IgD-negative memory B cell (primary cell): ENCODE measurements at regions not wholly inside any gene's neighbourhood (a gene's known extent, or its start where the extent isn't known, plus 50 kb on each side); places are given as distances from the start of the nearest gene placed in this dataset.
A peak's percentile ranks its signal among the peaks of the same experiment; 100 is the strongest.

Source experiments
- H3K27ac Mint-ChIP-seq, 3 donors: one replicate each; pipeline ENCODE4 v1.8.0; 2020 to 2022; ENCODE audit warnings: mild to moderate bottlenecking in 3 of 3, mixed read lengths in 3 of 3, moderate library complexity in 1 of 3
- H3K27me3 Mint-ChIP-seq: one replicate; pipeline ENCODE4 v1.8.0; 2021; ENCODE audit warnings: mixed read lengths
- H3K36me3 Mint-ChIP-seq: one replicate; pipeline ENCODE4 v1.8.0; 2020; ENCODE audit warnings: mild to moderate bottlenecking, mixed read lengths
- H3K4me1 Mint-ChIP-seq, 3 donors: one replicate each; pipeline ENCODE4 v1.8.0; 2020 to 2022; ENCODE audit warnings: mixed read lengths in 3 of 3, mild to moderate bottlenecking in 1 of 3
- H3K4me3 Mint-ChIP-seq, 4 donors: one replicate each; pipeline ENCODE4 v1.8.0; 2020 to 2022; ENCODE audit warnings: mild to moderate bottlenecking in 4 of 4, mixed read lengths in 4 of 4, moderate library complexity in 3 of 4
- H3K9me3 Mint-ChIP-seq, 3 donors: one replicate each; pipeline ENCODE4 v1.8.0; 2020 to 2021; ENCODE audit warnings: mixed read lengths in 3 of 3, mild to moderate bottlenecking in 1 of 3

DNA sequence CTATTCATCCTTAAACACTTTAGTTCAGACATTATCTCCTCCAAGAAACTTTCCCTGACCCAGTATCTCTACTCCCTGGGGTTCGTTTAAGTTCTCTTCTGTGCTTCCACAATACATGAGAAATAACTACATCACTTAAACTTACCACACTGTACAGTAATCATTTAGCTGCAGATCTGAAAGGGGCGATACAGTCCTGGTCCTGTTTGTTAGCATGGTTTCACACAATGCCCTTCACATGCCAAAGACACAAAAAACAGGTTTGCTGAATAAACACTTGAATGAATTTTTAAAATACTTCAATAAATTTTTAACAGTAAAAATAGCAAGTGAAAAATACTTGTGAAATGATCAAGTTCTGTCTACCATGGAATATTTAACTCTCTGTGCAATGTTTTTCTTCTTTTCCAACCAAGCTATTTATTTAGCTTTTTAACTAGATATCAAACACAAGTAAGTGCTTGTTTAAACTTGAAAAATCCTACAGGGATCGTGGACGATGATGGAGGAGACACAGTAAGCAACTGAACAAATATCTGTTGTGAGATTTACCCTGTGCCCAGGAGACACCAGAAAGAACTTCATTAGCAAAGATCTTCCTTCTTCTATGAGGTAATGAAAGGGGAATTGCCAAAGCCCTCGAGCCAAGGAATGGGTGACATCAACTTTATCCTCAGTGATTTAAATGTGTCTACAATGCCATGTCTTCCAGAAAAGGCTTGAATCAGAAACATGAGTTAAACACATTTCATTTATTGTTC lies 255.6 kb upstream of the GRIP1 start:
- H3K9me3 Mint-ChIP-seq, result peaks cover 0 to 3% (median 0%) of the 10 kb centered on the region in 3 donors
- H3K4me1 Mint-ChIP-seq, result no peaks in the 10 kb centered on the region

DNA sequence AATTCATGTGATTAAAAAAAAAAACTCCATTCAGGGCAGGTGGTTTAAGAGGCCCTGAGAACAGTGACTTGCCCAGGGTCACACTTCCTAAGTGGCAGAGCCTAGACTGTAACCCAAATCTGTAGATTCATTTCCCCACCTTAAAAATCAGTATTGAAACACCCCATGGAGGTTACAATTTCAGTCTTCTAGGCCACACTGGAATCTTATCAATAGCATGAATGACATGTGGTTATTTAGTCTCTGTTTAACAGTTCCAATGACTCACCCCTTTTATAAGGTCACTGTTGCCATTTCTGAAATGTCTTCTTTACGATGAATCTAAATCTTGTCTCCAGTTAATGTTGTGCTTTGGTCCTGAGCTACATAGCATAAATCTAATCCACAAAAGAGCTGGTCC lies 262.3 kb upstream of the GRIP1 start:
- H3K4me3 Mint-ChIP-seq, result no peak overlapping the region

More for the DNA sequence above, 255.6 kb upstream of the GRIP1 start:
- Mint-ChIP-seq H3K4me3 (no peak overlapping the region), H3K27ac (no peak overlapping the region), H3K27me3 (peaks cover 8% of the 10 kb centered on the region), H3K36me3 (no peaks in the 10 kb centered on the region)

GRCh38 chr12:66942741-66943465 lies 264.0 kb upstream of the GRIP1 start:
- H3K4me3 Mint-ChIP-seq, result no peak overlapping the region
- H3K4me1 Mint-ChIP-seq, result no peaks in the 10 kb centered on the region
- peaks cover 2% of the 10 kb centered on the region for H3K27me3 Mint-ChIP-seq
- H3K27ac Mint-ChIP-seq, result no peak overlapping the region
- H3K36me3 Mint-ChIP-seq, result no peaks in the 10 kb centered on the region
- H3K9me3 Mint-ChIP-seq, result no peaks in the 10 kb centered on the region

More for the DNA sequence above, 262.3 kb upstream of the GRIP1 start:
- no peaks in the 10 kb centered on the region for H3K9me3 Mint-ChIP-seq
- H3K27ac Mint-ChIP-seq, result no peak overlapping the region
- no peaks in the 10 kb centered on the region for H3K36me3 Mint-ChIP-seq
- no peaks in the 10 kb centered on the region for H3K4me1 Mint-ChIP-seq
- peaks cover 2% of the 10 kb centered on the region for H3K27me3 Mint-ChIP-seq

DNA sequence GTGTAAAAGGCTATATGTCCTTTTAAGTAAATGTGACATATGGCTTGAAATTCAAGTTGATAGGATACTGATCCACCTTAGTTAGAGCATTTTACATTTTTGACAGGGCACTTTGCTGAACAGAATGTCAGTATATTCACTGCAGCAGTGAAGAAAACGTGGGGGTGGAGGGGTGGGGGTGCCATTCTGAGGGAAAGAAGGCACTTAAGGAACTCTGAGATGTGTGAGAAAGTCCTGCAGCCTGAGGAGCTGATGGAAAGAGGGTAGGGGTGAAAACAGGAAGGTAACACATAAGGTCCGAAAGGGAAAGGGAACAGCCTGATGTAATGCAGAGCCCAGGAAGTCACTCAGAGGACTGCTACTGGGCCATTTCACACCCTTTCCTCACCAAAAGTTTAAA lies 265.5 kb upstream of the GRIP1 start:
- H3K9me3 Mint-ChIP-seq, result no peaks in the 10 kb centered on the region
- H3K36me3 Mint-ChIP-seq, result no peaks in the 10 kb centered on the region
- no peak overlapping the region for H3K27ac Mint-ChIP-seq
- peaks cover 2% of the 10 kb centered on the region for H3K27me3 Mint-ChIP-seq
- H3K4me1 Mint-ChIP-seq, result no peaks in the 10 kb centered on the region
- no peak overlapping the region for H3K4me3 Mint-ChIP-seq

DNA sequence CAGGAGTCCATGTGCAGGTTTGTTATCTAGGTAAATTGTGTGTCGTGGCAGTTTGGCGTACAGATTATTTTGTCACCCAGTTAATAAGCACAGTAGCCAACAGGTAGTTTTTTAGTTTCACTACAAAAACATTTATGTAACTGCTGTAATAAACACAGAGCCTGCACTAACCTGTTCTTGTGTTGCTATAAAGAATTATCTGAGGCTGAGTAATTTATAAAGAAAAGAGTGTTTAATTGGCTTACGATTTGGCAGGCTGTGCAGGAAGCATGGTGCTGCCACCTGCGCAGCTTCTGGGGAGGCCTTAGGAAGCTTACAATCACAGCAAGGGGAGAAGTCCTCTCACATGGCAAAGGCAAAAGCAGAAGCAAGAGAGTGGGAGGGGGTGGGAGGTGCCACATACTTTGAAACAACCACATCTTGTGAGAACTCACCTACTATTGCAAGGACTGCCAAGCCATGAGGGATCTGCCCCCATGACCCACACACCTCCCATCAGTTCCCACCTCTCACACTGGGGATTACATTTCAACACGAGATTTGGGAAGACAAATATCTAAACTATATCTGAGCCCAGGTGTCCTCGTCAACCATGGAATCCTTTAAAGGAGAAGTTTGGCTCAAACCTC lies 266.4 kb upstream of the GRIP1 start:
- H3K36me3 Mint-ChIP-seq, result no peaks in the 10 kb centered on the region
- H3K9me3 Mint-ChIP-seq, result no peaks in the 10 kb centered on the region
- no peaks in the 10 kb centered on the region for H3K4me1 Mint-ChIP-seq
- no peak overlapping the region for H3K27ac Mint-ChIP-seq
- H3K27me3 Mint-ChIP-seq, result peaks cover 1% of the 10 kb centered on the region
- H3K4me3 Mint-ChIP-seq, result no peak overlapping the region

DNA sequence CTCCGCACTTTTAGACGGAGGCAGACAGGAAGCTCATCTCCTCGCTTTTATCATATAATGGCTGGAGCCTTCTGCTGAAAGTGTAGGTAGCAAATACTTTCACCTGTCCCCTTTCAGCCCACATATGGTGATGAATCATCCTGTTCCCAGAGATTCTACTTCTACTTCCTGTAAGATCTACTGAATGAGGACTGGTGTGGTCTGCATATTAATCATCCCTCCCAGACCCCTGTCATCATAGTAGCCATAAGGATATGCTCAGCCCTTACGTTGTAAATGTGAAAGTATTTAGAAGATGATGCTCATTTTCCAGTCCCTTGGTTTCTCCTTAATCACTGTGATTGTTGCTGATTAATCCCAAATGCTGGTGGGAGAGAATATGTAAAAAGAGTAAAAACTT lies 268.2 kb upstream of the GRIP1 start:
- Mint-ChIP-seq H3K4me1 (no peaks in the 10 kb centered on the region), H3K27me3 (peaks cover 1% of the 10 kb centered on the region), H3K36me3 (no peaks in the 10 kb centered on the region), H3K27ac (no peak overlapping the region), H3K4me3 (no peak overlapping the region), H3K9me3 (no peaks in the 10 kb centered on the region)

DNA sequence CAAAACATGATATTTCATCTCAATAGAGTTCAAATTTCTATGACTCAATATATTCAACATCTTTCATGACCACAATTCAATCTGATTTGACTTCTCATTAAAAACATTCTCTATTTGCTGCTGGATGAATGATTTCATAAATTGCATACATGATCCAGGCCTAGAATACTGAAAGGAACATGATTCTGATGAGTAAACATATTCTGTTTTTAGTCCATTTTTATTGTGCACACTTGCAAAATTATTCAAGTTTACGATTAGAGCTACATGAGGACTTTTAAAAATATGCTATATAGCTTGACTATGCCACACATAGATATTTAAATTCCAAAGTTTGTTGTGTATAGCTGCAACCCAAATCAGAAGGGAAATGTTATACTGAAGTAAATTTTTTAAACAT lies 273.8 kb upstream of the GRIP1 start:
- Mint-ChIP-seq H3K27me3 (no peaks in the 10 kb centered on the region), H3K9me3 (no peaks in the 10 kb centered on the region), H3K27ac (no peak overlapping the region), H3K4me1 (no peaks in the 10 kb centered on the region), H3K36me3 (no peaks in the 10 kb centered on the region), H3K4me3 (no peak overlapping the region)

GRCh38 chr12:66956300-66956699 lies 277.4 kb upstream of the GRIP1 start:
- Mint-ChIP-seq H3K4me1 (no peaks in the 10 kb centered on the region), H3K36me3 (no peaks in the 10 kb centered on the region), H3K27ac (no peak overlapping the region), H3K9me3 (no peaks in the 10 kb centered on the region), H3K27me3 (no peaks in the 10 kb centered on the region), H3K4me3 (no peak overlapping the region)

GRCh38 chr12:66959276-66959675 lies 280.4 kb upstream of the GRIP1 start:
- H3K27me3 Mint-ChIP-seq, result no peaks in the 10 kb centered on the region

DNA sequence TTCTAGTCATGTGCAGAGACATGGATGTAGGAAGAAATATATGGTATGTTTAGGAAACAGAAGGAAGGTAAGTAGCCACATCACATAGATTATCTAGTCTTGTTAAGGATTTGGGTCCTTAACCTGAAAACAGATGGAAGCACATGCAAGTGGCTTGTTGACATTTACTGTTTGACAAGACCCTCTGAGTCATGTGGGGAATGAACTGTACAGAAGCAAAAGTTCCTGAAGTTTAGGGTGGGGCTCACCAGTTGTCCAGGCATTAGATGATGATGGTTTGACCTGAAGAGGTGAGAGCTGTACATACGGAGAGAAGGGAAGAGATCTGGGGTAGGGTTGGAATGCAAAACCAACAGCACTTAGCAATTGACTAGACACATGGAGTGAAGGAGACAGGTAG lies 281.1 kb upstream of the GRIP1 start:
- H3K4me3 Mint-ChIP-seq, result no peak overlapping the region
- no peaks in the 10 kb centered on the region for H3K36me3 Mint-ChIP-seq
- H3K9me3 Mint-ChIP-seq, result no peaks in the 10 kb centered on the region
- no peak overlapping the region for H3K27ac Mint-ChIP-seq
- H3K27me3 Mint-ChIP-seq, result peaks cover 2% of the 10 kb centered on the region
- peaks cover 0 to 4% (median 0%) of the 10 kb centered on the region in 3 donors for H3K4me1 Mint-ChIP-seq

More at GRCh38 chr12:66959276-66959675, 280.4 kb upstream of the GRIP1 start:
- Mint-ChIP-seq H3K4me3 (no peak overlapping the region), H3K9me3 (no peaks in the 10 kb centered on the region), H3K27ac (no peak overlapping the region), H3K36me3 (no peaks in the 10 kb centered on the region), H3K4me1 (no peaks in the 10 kb centered on the region)

DNA sequence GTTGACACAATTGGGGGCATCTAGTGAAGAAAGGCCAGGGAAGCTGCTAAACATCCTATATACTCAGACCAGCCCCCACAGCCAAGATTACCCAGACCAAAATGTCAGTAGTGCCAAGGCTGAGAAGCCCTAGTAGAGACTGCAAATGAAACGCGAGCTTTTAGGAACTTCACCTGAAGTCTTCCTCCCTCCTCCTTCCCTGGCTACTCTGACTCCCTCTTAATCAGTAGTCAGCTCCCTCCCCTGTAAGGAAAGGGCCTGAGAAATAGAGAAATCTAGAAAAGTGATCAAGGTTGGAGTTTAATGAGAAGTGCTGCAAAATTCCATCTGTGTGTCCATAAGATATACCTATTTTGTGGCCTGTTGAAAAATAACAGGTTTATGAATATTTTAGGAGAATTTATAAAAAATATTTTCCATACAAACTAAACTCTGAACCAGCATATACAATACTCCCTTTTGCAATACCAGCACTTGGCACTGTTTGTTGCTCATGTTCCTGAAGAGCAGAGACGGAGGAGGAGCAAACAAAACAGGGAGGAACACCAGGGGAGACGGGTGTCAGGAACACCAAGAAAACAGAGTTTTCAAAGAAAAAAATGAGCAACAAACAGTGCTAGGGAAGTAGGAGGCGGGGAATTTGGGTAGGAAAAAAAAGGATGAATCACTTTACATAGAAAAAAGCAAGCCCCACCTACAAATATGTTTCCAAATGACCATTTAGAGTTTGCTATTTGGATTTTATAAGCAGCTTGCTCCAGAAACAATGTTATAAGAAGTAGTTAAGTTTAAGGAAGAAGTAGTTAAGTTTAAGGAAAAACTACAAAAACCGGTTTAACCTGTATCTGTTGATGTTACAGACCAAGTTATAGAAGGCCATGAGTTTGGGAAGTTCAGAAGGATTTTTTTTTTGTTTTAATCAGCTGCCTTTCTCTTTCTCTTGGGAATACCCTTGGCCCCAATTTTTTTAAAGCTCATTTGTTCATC lies 282.1 kb upstream of the GRIP1 start:
- H3K36me3 Mint-ChIP-seq, result no peaks in the 10 kb centered on the region
- no peak overlapping the region for H3K27ac Mint-ChIP-seq
- no peaks in the 10 kb centered on the region for H3K9me3 Mint-ChIP-seq
- peaks cover 0 to 4% (median 0%) of the 10 kb centered on the region in 3 donors for H3K4me1 Mint-ChIP-seq
- H3K27me3 Mint-ChIP-seq, result peaks cover 2% of the 10 kb centered on the region
- H3K4me3 Mint-ChIP-seq, result no peak overlapping the region

DNA sequence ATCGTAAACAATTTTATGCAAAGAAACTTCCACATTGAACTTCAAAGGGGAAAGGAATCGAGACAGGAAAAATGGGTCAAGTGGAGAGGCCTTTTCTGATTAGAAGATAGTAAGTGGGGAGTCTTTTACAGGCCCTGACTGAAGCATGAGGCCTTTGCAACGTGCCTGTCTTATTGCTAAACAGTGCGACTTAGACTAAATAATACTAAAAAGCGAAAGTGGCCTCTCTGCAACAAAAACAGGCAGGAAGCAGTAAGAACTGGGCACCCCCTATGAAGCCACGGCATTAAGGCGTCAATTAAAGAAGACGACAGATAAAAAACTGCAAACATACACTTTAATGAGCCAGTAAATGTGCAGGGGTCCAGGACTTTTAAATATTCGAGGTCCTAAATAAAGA lies 283.4 kb upstream of the GRIP1 start:
- no peak overlapping the region for H3K4me3 Mint-ChIP-seq

DNA sequence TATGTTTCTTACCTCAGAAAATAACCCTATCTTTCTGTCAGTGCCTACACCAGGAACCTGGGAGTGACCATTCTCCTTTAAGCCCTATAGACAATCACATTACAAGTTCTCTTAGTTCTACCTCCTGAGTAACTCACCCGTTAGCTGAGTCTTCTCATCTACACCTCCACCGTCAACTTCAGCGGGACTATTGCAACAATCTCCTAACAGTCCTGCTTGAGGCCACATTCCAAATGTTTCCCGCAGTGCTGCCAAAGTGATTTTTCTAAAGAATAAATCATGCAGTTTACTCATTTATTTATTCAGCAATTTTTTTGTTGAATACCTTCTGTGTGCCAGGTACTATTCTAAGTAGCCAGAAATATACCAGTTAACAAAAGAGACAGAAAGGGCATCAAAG lies 285.0 kb upstream of the GRIP1 start:
- Mint-ChIP-seq H3K4me3 (no peak overlapping the region), H3K27me3 (peaks cover 2% of the 10 kb centered on the region), H3K36me3 (no peaks in the 10 kb centered on the region), H3K27ac (no peak overlapping the region), H3K4me1 (peaks cover 0 to 4% (median 0%) of the 10 kb centered on the region in 3 donors), H3K9me3 (peaks cover 0 to 4% (median 0%) of the 10 kb centered on the region in 3 donors)

More for the DNA sequence above, 283.4 kb upstream of the GRIP1 start:
- no peaks in the 10 kb centered on the region for H3K36me3 Mint-ChIP-seq
- no peaks in the 10 kb centered on the region for H3K9me3 Mint-ChIP-seq
- H3K4me1 Mint-ChIP-seq, result peaks cover 0 to 4% (median 0%) of the 10 kb centered on the region in 3 donors
- H3K27ac Mint-ChIP-seq, result no peak overlapping the region
- peaks cover 2% of the 10 kb centered on the region for H3K27me3 Mint-ChIP-seq

DNA sequence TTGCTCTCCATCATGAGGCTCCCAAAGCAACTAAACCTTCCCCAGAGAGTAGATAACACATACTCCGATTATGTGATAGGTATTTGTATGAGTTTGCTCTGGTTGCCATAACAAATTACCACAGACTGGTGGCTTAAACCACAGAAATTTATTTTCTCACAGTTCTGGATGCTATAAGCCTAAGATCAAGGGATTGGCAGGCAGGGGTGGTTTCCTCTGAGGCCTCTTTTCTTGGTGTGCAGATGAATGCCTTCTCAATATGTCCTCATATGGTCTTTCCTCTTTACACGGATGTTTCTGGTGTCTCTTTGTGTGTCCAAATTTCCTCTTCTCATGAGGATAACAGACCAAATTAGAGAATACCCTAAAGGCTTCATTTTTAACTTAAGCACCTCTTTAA lies 285.8 kb upstream of the GRIP1 start:
- Mint-ChIP-seq H3K4me3 (no peak overlapping the region), H3K4me1 (peaks cover 0 to 4% (median 0%) of the 10 kb centered on the region in 3 donors), H3K27ac (peak overlapping the region in 1 of 3 donors; percentile 53)

More for the DNA sequence above, 285.8 kb upstream of the GRIP1 start:
- Mint-ChIP-seq H3K9me3 (peaks cover 0 to 4% (median 0%) of the 10 kb centered on the region in 3 donors), H3K27me3 (peaks cover 2% of the 10 kb centered on the region), H3K36me3 (no peaks in the 10 kb centered on the region)
